ENCODE measurements at regions not wholly inside any gene's neighbourhood (a gene's known extent, or its start where the extent isn't known, plus 50 kb on each side); places are given as distances from the start of the nearest gene placed in this dataset.

GRCh38 chr11:19395050-19395449, 154.3 kb upstream of the E2F8 start:
- TF ChIP-seq POLR2A (IDR thresholded peaks at IDR 0.05): no peak
- TF ChIP-seq CTCF (IDR thresholded peaks at IDR 0.05): no peak
